B cell (primary cell): ENCODE measurements at regions not wholly inside any gene's neighbourhood (a gene's known extent, or its start where the extent isn't known, plus 50 kb on each side); places are given as distances from the start of the nearest gene placed in this dataset.

ENCODE experiments used
- CTCF ChIP-seq: fragments of 200-600 bp; IDR thresholded peaks from one replicate; pipeline ENCODE4 v1.8.0; 2022; ENCODE audit warnings: antibody characterized with exemption, mild to moderate bottlenecking
- EZH2 ChIP-seq: IDR thresholded peaks from 2 replicates; pipeline ENCODE4 v1.6.1; 2012; ENCODE audit warnings: borderline replicate concordance, low read depth, mild to moderate bottlenecking, moderate library complexity, low read length; ENCODE audit not compliant: insufficient read depth, poor library complexity, severe bottlenecking

- no peak for TF ChIP-seq CTCF
- no peak for TF ChIP-seq EZH2
Measured at GRCh38 chrX:112961981-112962380, 121.3 kb upstream of the AMOT start.
